TTC549 (cell line): ENCODE measurements at regions not wholly inside any gene's neighbourhood (a gene's known extent, or its start where the extent isn't known, plus 50 kb on each side); places are given as distances from the start of the nearest gene placed in this dataset.
"Not testable (repeated sequence)": the region's sequence is repeated elsewhere in the genome, so short reads cannot be mapped to it uniquely, and the experiment has no call there.

ENCODE experiments used
- FAIRE-seq: peaks from 2 replicates; lab custom pipeline; 2012; peaks lifted over from hg19 to GRCh38; lab: Jason Lieb, UNC

GRCh38 chr15:21261965-21262850, 178.1 kb downstream of the POTEB3 start:
- FAIRE-seq = no peak

- no peak for FAIRE-seq
These were observed 178.8 kb downstream of the POTEB3 start for GRCh38 chr15:21261396-21261964.

GRCh38 chr15:21260966-21261395, 179.3 kb downstream of the POTEB3 start:
- no peak for FAIRE-seq

- not testable (repeated sequence) for FAIRE-seq
These were observed 181.7 kb downstream of the POTEB3 start for GRCh38 chr15:21258635-21259034.

- FAIRE-seq = peak; percentile 76
These were observed 190.7 kb downstream of the POTEB3 start for GRCh38 chr15:21249508-21250019.
